ENCODE measurements at regions not wholly inside any gene's neighbourhood (a gene's known extent, or its start where the extent isn't known, plus 50 kb on each side); places are given as distances from the start of the nearest gene placed in this dataset.

- no peak for TF ChIP-seq CTCF (IDR thresholded peaks at IDR 0.05)
- TF ChIP-seq POLR2A (IDR thresholded peaks at IDR 0.05): no peak
These were observed 168.0 kb upstream of the IRX2 start for GRCh38 chr5:2919310-2920018.

Measured in body of pancreas (tissue), 4 donors.